Right ventricle myocardium superior (tissue), 1 donor: ENCODE measurements at regions not wholly inside any gene's neighbourhood (a gene's known extent, or its start where the extent isn't known, plus 50 kb on each side); places are given as distances from the start of the nearest gene placed in this dataset.

ENCODE experiments used
- ATAC-seq: fragments of 200-7000 bp; cut with Tn5 transposase; one replicate; pipeline ENCODE4 v1.9.1; 2020; ENCODE audit warnings: mild to moderate bottlenecking; ENCODE audit not compliant: poor library complexity
- DNase-seq: peaks from one replicate; pipeline ENCODE4 v3.0.0-alpha.2; 2020
- intact Hi-C: fragments of 100-400 bp; cut with DNase I; formaldehyde crosslinking; loops from one replicate; pipeline ENCODE4 v1.11.2; 2022
- donor health status: DM: no; HTN: yes; CAD: no; lungs with severe emphysema.

- no peak for DNase-seq
- intact Hi-C loops, result no loop called here
- peak; percentile 94 for ATAC-seq
These were observed 119.0 kb upstream of the GNPDA2 start for GRCh38 chr4:44845309-44845708.

- ATAC-seq (no peak), DNase-seq (no peak)
- intact Hi-C loops, result no loop called here
These were observed 116.2 kb upstream of the GNPDA2 start for GRCh38 chr4:44842531-44842930.

GRCh38 chr4:44817930-44818329 lies 91.6 kb upstream of the GNPDA2 start:
- ATAC-seq, result peak; percentile 92
- DNase-seq, result no peak
- intact Hi-C loops, result no loop called here

- intact Hi-C loops, result no loop called here
These were observed 79.7 kb upstream of the GNPDA2 start for GRCh38 chr4:44806071-44806470.

GRCh38 chr4:44804301-44804700 lies 77.9 kb upstream of the GNPDA2 start:
- intact Hi-C loops, result no loop called here
- DNase-seq (no peak), ATAC-seq (no peak)

More at GRCh38 chr4:44806071-44806470, 79.7 kb upstream of the GNPDA2 start:
- no peak for DNase-seq
- ATAC-seq, result no peak

- DNase-seq, result no peak
- ATAC-seq, result no peak
- intact Hi-C loops, result no loop called here
These were observed 75.0 kb upstream of the GNPDA2 start for GRCh38 chr4:44801384-44801783.

GRCh38 chr4:44791831-44792230 lies 65.5 kb upstream of the GNPDA2 start:
- ATAC-seq (no peak), DNase-seq (no peak)

GRCh38 chr4:44777115-44777514 lies 50.8 kb upstream of the GNPDA2 start:
- DNase-seq, result no peak
- intact Hi-C loops, result no loop called here
- ATAC-seq, result no peak

More at GRCh38 chr4:44791831-44792230, 65.5 kb upstream of the GNPDA2 start:
- intact Hi-C loops, result no loop called here
